H1 (cell line): ENCODE measurements at regions not wholly inside any gene's neighbourhood (a gene's known extent, or its start where the extent isn't known, plus 50 kb on each side); places are given as distances from the start of the nearest gene placed in this dataset.

ENCODE experiments used
- CTCF ChIA-PET: fragments of 300-600 bp; sonication (Branson Sonifier 250); formaldehyde crosslinking; loops from one replicate; lab custom pipeline; 2021; ENCODE audit not compliant: partially characterized antibody; lab: Charles Lee
- POLR2A ChIA-PET: fragments of 300-600 bp; sonication (Branson Sonifier 250); formaldehyde crosslinking; loops from one replicate; lab custom pipeline; 2021; ENCODE audit warnings: inconsistent platforms; ENCODE audit not compliant: partially characterized antibody; lab: Charles Lee
- DNase-seq, 2 experiments: peaks; one replicate each; pipeline versions ENCODE4 v3.0.0 to v3.0.0-alpha.2; 2010 to 2022; ENCODE audit warnings: low spot score in 2 of 2, low read depth in 1 of 2, mixed read lengths in 1 of 2
- FAIRE-seq: peaks from 2 replicates; lab custom pipeline; 2011; peaks lifted over from hg19 to GRCh38; lab: Jason Lieb, UNC
- H2AFZ ChIP-seq: 2 replicates; pipeline ENCODE4 v1.8.1; 2012; ENCODE audit warnings: low read length, inconsistent platforms
- H2AK5ac ChIP-seq: 2 replicates; pipeline ENCODE4 v1.6.1; 2013; ENCODE audit warnings: low read depth, low read length
- H2BK120ac ChIP-seq: replicated peaks from 2 replicates; pipeline ENCODE3; 2013; ENCODE audit warnings: low read depth, low read length, inconsistent platforms
- H2BK12ac ChIP-seq: 2 replicates; pipeline ENCODE4 v1.6.1; 2013; ENCODE audit warnings: low read depth, low read length
- H2BK15ac ChIP-seq: 2 replicates; pipeline ENCODE4 v1.6.1; 2013; ENCODE audit warnings: low read length
- H2BK20ac ChIP-seq: 2 replicates; pipeline ENCODE4 v1.6.1; 2013; ENCODE audit warnings: low read length
- H2BK5ac ChIP-seq: 2 replicates; pipeline ENCODE4 v1.6.1; 2013; ENCODE audit warnings: low read depth, low read length
- H3K14ac ChIP-seq: 2 replicates; pipeline ENCODE4 v1.6.1; 2013; ENCODE audit warnings: inconsistent platforms; ENCODE audit not compliant: insufficient read length
- H3K18ac ChIP-seq: 2 replicates; pipeline ENCODE4 v1.6.1; 2013; ENCODE audit warnings: low read length; ENCODE audit errors: extremely low read depth
- H3K23ac ChIP-seq: 2 replicates; pipeline ENCODE4 v1.6.1; 2013; ENCODE audit warnings: inconsistent platforms; ENCODE audit not compliant: insufficient read length
- H3K23me2 ChIP-seq: 2 replicates; pipeline ENCODE4 v1.6.1; 2013; ENCODE audit warnings: low read depth, low read length
- H3K27ac ChIP-seq: 2 replicates; pipeline ENCODE4 v1.6.1; 2011; ENCODE audit warnings: low read depth, low read length, inconsistent platforms
- H3K27me3 ChIP-seq, 4 experiments: replicated peaks in 1 of 4; 1 replicate in 1 of 4; 2 replicates in 3 of 4; pipeline versions ENCODE4 v1.6.1 to v1.8.1; 2011 to 2013; ENCODE audit warnings: low read length in 3 of 4, mild to moderate bottlenecking in 3 of 4, inconsistent platforms in 2 of 4, mixed read lengths in 2 of 4, moderate library complexity in 1 of 4; ENCODE audit not compliant: control insufficient read depth in 3 of 4, insufficient read depth in 3 of 4; ENCODE audit errors: extremely low read depth in 1 of 4
- H3K36me3 ChIP-seq, 4 experiments: 2 replicates each; pipeline versions ENCODE4 v1.6.1 to v1.8.1; 2011 to 2013; ENCODE audit warnings: mild to moderate bottlenecking in 4 of 4, low read length in 3 of 4, moderate library complexity in 2 of 4, control low read depth in 1 of 4, inconsistent platforms in 1 of 4; ENCODE audit not compliant: insufficient read depth in 4 of 4, control insufficient read depth in 2 of 4
- H3K4ac ChIP-seq: replicated peaks from 2 replicates; pipeline ENCODE3; 2013; ENCODE audit warnings: low read length, low read depth, mixed read lengths, inconsistent platforms; ENCODE audit not compliant: insufficient read length
- H3K4me1 ChIP-seq, 4 experiments: replicated peaks in 1 of 4; 1 replicate in 1 of 4; 2 replicates in 3 of 4; pipeline versions ENCODE4 v1.6.1 to v1.8.1; 2011 to 2013; ENCODE audit warnings: low read length in 3 of 4, inconsistent platforms in 2 of 4, mixed read lengths in 1 of 4; ENCODE audit not compliant: insufficient read depth in 4 of 4, control insufficient read depth in 3 of 4
- H3K4me2 ChIP-seq, 2 experiments: 2 replicates each; pipeline versions ENCODE4 v1.6.1 to v1.8.1; 2011 to 2013; ENCODE audit warnings: low read depth in 2 of 2, low read length in 2 of 2, control low read depth in 1 of 2, inconsistent platforms in 1 of 2, mild to moderate bottlenecking in 1 of 2; ENCODE audit not compliant: insufficient read depth in 1 of 2
- H3K4me3 ChIP-seq, 4 experiments: fragments of 200-600, 300-600 bp in 1 of 4; sonication (generic), shearing (Covaris generic), sonication (Bioruptor Twin) in 1 of 4; 2 replicates each; pipeline versions ENCODE4 v1.5.1 to v1.8.1; 2011 to 2016; ENCODE audit warnings: low read length in 4 of 4, low read depth in 3 of 4, control low read depth in 2 of 4, inconsistent platforms in 2 of 4, mild to moderate bottlenecking in 2 of 4, mixed read lengths in 1 of 4, moderate library complexity in 1 of 4; ENCODE audit not compliant: insufficient read depth in 2 of 4; ENCODE audit errors: extremely low read depth in 1 of 4
- H3K56ac ChIP-seq: replicated peaks from 2 replicates; pipeline ENCODE3; 2013; ENCODE audit warnings: low read depth, mild to moderate bottlenecking, mixed read lengths, low read length, inconsistent platforms; ENCODE audit not compliant: insufficient read length
- H3K79me1 ChIP-seq: 2 replicates; pipeline ENCODE4 v1.6.1; 2013; ENCODE audit warnings: low read depth, low read length, control low read depth
- H3K79me2 ChIP-seq, 2 experiments: 2 replicates each; pipeline versions ENCODE4 v1.6.1 to v1.8.1; 2012 to 2013; ENCODE audit warnings: low read length in 2 of 2, mild to moderate bottlenecking in 2 of 2, inconsistent platforms in 1 of 2; ENCODE audit not compliant: insufficient read depth in 2 of 2, control insufficient read depth in 1 of 2
- H3K9ac ChIP-seq, 4 experiments: replicated peaks in 1 of 4; 1 replicate in 1 of 4; 2 replicates in 3 of 4; pipeline versions ENCODE4 v1.6.1 to v1.8.1; 2011 to 2013; ENCODE audit warnings: low read depth in 3 of 4, low read length in 3 of 4, control low read depth in 2 of 4, mild to moderate bottlenecking in 2 of 4, moderate library complexity in 2 of 4, inconsistent platforms in 1 of 4; ENCODE audit errors: extremely low read depth in 1 of 4
- H3K9me3 ChIP-seq, 2 experiments: 2 replicates each; pipeline versions ENCODE4 v1.6.1 to v1.8.1; 2012 to 2013; ENCODE audit warnings: mild to moderate bottlenecking in 2 of 2, moderate library complexity in 2 of 2, control low read depth in 1 of 2, inconsistent platforms in 1 of 2, low read depth in 1 of 2, low read length in 1 of 2, mixed read lengths in 1 of 2; ENCODE audit not compliant: insufficient read depth in 2 of 2
- H4K20me1 ChIP-seq, 2 experiments: replicated peaks in 1 of 2; 2 replicates each; pipeline versions ENCODE3 to v1.8.1; 2011 to 2013; ENCODE audit warnings: inconsistent platforms in 2 of 2, low read length in 2 of 2, mild to moderate bottlenecking in 1 of 2; ENCODE audit not compliant: insufficient read depth in 2 of 2, control insufficient read depth in 1 of 2
- H4K5ac ChIP-seq: 2 replicates; pipeline ENCODE4 v1.6.1; 2013; ENCODE audit warnings: low read length, low read depth, mixed read lengths, inconsistent platforms; ENCODE audit not compliant: insufficient read length
- H4K8ac ChIP-seq: 2 replicates; pipeline ENCODE4 v1.8.0; 2013; ENCODE audit warnings: mild to moderate bottlenecking, moderate library complexity, low read length, inconsistent platforms; ENCODE audit not compliant: insufficient read depth; ENCODE audit errors: extremely low read depth
- H4K91ac ChIP-seq: replicated peaks from 2 replicates; pipeline ENCODE3; 2013; ENCODE audit warnings: low read length, mixed read lengths, inconsistent platforms; ENCODE audit not compliant: insufficient read length
- POLR2AphosphoS5 ChIP-seq: IDR thresholded peaks from 2 replicates; pipeline ENCODE4 v1.6.1; 2011; ENCODE audit warnings: low read depth, low read length
- RFX5 ChIP-seq: IDR thresholded peaks from 2 replicates; pipeline ENCODE4 v1.6.1; 2011; ENCODE audit warnings: low read depth, low read length, improper control_type of control experiment, borderline replicate concordance
- WGBS, 2 experiments: shearing (Covaris generic) in 1 of 2; methylation state at CpG; one replicate each; pipeline versions ENCODE4 v1.1.6 to v1.1.7; 2013 to 2015; ENCODE audit warnings: low lambda C conversion rate in 2 of 2, mixed read lengths in 2 of 2, inconsistent platforms in 1 of 2, low coverage in 1 of 2, missing lambda C conversion rate in 1 of 2; ENCODE audit not compliant: insufficient replicate concordance in 2 of 2, insufficient coverage in 1 of 2, insufficient read length in 1 of 2; ENCODE audit errors: extremely low coverage in 1 of 2, missing lambda C conversion rate in 1 of 2; 5-methylcytosine and 5-hydroxymethylcytosine counted together

GRCh38 chr12:77364400-77364799 lies 299.0 kb upstream of the E2F7 start:
- H3K9ac ChIP-seq, result no peak overlapping the region
- H3K27me3 ChIP-seq, result no peaks in the 10 kb centered on the region; a peak in 1 of 7 replicates
- H3K9me3 ChIP-seq, result no peaks in the 10 kb centered on the region
- WGBS, 2 experiments, result 100% methylated on average over 1 of the region's 1 CpG; no CpG with 5 or more reads in 1 of the 2 experiments
- FAIRE-seq (no peak), DNase-seq (no peak)
- ChIA-PET CTCF (no interaction called here), POLR2A (no interaction called here)
- H3K14ac ChIP-seq, result no peak overlapping the region
- no peak overlapping the region for H4K5ac ChIP-seq
- no peak overlapping the region for H3K27ac ChIP-seq
- H4K8ac ChIP-seq, result no peak overlapping the region
- H2BK15ac ChIP-seq, result no peak overlapping the region
- no peak overlapping the region for H2AFZ ChIP-seq
- no peaks in the 10 kb centered on the region for H4K20me1 ChIP-seq
- no peak overlapping the region for H2AK5ac ChIP-seq
- H3K79me1 ChIP-seq, result no peaks in the 10 kb centered on the region
- no peak overlapping the region for H4K91ac ChIP-seq
- H2BK20ac ChIP-seq, result no peak overlapping the region
- no peak overlapping the region for H3K18ac ChIP-seq
- H3K23ac ChIP-seq, result no peak overlapping the region
- H3K79me2 ChIP-seq, result no peaks in the 10 kb centered on the region
- no peak overlapping the region for H3K4ac ChIP-seq
- H2BK12ac ChIP-seq, result no peak overlapping the region
- H3K4me1 ChIP-seq, result peaks cover 0 to 7% (median 3%) of the 10 kb centered on the region in 4 experiments; a peak in 5 of 7 replicates
- TF ChIP-seq RFX5, result no peak
- 0 out of 2 replicates have a peak, but pooled peaks have one; percentile 50 for TF ChIP-seq POLR2AphosphoS5
- H3K4me3 ChIP-seq, result no peak overlapping the region
- H3K4me2 ChIP-seq, result no peak overlapping the region
- H2BK120ac ChIP-seq, result no peak overlapping the region
- H3K36me3 ChIP-seq, result no peaks in the 10 kb centered on the region; a peak in 1 of 8 replicates
- no peak overlapping the region for H3K56ac ChIP-seq
- no peaks in the 10 kb centered on the region for H3K23me2 ChIP-seq
- no peak overlapping the region for H2BK5ac ChIP-seq
